Activated naive CD4-positive, alpha-beta T cell treated with anti-CD3 and anti-CD28 coated beads, Interleukin-2, amount 50 U/mL, for 72 hours (primary cell): ENCODE measurements at regions not wholly inside any gene's neighbourhood (a gene's known extent, or its start where the extent isn't known, plus 50 kb on each side); places are given as distances from the start of the nearest gene placed in this dataset.
A peak's percentile ranks its signal among the peaks of the same experiment; 100 is the strongest.

ENCODE experiments used
- ATAC-seq, 2 donors: fragments of 150-1000 bp; cut with Tn5 transposase; 2 replicates each; pipeline ENCODE4 v1.10.0; 2021; ENCODE audit warnings: mild to moderate bottlenecking in 2 of 2, moderate library complexity in 2 of 2
- DNase-seq, 2 donors: peaks; one replicate each; pipeline ENCODE4 v3.0.0; 2021 to 2022; ENCODE audit warnings: low spot score in 2 of 2
- H3K27ac Mint-ChIP-seq, 2 donors: one replicate each; pipeline ENCODE4 v1.8.0; 2022; ENCODE audit warnings: mild to moderate bottlenecking in 2 of 2, mixed read lengths in 2 of 2
- H3K36me3 Mint-ChIP-seq, 2 donors: one replicate each; pipeline ENCODE4 v1.8.0; 2022; ENCODE audit warnings: mixed read lengths in 2 of 2
- H3K9me3 Mint-ChIP-seq, 2 donors: one replicate each; pipeline ENCODE4 v1.8.0; 2022; ENCODE audit warnings: mixed read lengths in 2 of 2

DNA sequence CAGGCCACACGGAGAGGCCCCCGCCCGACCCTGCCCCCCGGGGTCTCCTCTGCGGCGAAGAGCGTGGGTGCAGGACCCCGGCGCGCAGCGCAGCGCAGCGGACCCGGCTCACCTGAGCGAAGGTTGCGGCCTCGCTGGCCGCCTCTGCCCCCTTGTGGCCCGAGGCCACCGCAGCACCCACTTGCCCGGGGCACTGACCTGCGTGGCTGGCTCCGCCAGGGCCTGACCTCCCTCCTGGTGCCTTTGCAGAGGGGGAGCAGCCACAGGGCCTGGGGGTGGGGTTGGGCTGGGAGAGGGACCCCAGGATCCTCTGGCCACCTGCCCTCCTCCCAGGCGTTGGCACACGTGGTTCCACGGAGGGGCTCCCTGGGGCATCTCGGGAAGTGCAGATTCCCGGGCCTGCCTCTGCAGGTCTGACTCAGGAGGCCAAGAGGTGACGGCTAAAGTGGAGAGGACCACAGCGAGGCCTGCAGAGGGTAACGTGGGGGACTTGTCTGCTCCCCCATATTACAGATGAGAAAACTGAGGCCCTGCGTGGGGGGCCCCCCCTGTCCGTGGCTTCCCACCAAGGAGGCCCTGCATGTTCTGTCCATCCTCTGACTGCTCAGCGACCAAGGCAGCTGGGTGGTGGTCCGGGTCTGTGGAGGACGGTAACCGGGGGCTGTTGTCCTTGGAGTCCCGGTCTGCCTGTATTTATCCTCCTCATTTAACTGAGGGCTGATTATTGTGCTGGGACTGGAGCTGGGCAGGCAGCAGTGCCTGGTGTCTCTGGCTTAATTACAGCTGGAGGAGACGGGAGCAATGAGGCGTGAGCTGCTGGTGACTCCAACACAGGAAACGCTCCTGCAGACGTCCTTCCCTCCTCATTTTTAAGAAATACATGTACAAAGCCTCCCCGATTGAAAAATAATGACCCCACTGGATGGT, 67.9 kb upstream of the BEGAIN start:
- Mint-ChIP-seq H3K9me3 (no peaks in the 10 kb centered on the region), H3K36me3 (no peaks in the 10 kb centered on the region), H3K27ac (no peak overlapping the region)
- peak in 1 of 2 donors; percentile 54 for DNase-seq
- peak; percentile 53 to 88 for ATAC-seq

DNA sequence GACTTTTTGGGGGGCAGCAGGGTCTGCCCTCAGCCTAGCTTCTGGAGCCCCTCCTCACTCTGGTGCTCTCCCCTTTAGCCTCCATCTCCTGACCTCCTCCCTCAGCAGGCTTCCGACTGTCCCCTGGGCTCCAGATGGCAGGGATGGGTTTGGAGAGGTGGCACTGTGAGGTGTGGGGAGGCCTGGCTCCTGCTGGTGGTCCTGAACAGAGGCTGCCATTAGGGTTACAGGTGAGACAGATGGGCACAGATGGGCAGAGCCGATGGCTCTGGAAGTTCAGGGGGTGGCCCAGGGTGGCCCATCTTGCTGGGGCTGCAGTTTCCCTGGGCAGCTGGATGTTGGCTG, 68.5 kb upstream of the BEGAIN start:
- no peaks in the 10 kb centered on the region for H3K36me3 Mint-ChIP-seq
- ATAC-seq: no peak
- H3K9me3 Mint-ChIP-seq: no peaks in the 10 kb centered on the region
- H3K27ac Mint-ChIP-seq: no peak overlapping the region
- no peak for DNase-seq

DNA sequence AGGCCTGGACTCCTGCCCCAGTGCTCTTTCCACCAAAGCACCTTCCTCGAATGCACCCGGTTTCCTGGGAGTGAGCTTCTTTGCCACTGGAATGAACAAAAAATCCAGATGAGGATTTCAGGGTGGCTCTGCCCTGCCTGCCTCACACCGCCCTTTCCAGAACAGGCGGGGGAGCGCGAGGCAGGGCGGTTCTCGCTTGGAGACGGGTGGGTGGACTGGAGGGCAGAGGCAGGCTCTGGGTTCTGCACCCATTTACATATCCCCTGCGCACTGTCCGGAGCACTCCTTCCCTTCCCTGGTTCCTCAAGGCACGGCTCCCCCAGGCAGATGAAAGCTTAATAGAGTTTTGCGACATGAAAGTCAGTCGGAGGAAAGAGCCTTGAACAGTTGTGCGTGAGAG, 69.7 kb upstream of the DLK1 start:
- Mint-ChIP-seq H3K36me3 (no peaks in the 10 kb centered on the region), H3K27ac (no peak overlapping the region), H3K9me3 (no peaks in the 10 kb centered on the region)
- no peak for ATAC-seq
- no peak for DNase-seq

DNA sequence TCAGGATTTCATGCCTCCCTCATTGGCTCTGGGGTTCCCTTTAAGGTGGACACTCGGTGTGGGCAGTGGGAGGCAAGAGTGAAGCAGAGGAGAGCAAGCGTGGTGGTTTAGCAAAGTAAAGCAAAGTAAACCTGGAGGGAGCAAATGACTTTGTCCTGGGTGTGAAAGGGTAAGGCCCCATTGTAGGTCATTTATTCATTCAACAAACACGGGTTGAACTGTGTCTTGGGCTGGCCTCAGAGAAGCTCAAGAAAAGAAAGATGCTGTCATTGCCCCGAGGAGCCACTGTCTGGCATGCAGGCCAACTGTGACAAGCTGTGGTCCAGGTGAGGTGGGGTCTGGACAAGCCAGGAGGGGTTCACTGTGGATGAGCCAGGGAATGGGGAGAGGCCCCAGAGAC, 68.9 kb upstream of the DLK1 start:
- DNase-seq: no peak
- no peak for ATAC-seq
- Mint-ChIP-seq H3K36me3 (no peaks in the 10 kb centered on the region), H3K27ac (peak overlapping the region in 1 of 2 donors; percentile 79), H3K9me3 (no peaks in the 10 kb centered on the region)

DNA sequence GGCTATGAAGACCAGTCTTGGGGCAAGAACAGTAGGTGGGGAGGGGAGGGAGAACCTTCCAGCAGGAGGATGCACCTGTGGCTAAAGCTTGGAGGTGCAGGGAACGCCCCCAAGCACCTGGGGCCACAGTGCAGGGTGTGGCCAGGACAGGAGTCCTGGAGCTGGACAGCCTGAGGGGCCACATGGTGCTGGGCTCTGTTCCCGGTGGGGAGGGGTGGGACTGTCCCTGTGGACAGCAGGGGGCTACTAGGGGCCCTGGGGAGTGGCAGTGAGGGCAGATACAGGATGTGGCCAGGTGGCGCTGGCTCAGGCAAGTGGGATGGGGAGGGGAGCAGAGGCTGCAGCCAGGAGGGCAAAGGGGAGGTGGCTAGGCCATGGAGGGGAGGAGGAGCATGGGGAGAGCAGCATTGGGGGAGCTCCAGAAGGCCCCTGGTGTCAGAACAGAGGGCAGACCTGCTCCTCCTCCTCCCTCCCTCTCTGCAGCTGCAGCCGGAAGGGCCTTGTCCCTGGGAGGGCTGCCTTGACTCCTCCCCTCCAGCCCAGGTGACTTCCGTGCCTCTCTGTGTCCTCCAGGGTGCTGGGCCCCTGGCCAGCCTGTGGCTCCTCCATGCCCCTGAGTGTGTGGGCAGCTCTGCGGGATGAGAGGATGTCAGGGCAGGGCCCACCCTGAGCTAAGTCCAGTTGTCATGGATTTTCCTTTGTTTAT, 68.4 kb upstream of the DLK1 start:
- no peaks in the 10 kb centered on the region for H3K36me3 Mint-ChIP-seq
- H3K27ac Mint-ChIP-seq: no peak overlapping the region
- no peaks in the 10 kb centered on the region for H3K9me3 Mint-ChIP-seq
- DNase-seq (no peak), ATAC-seq (no peak)

DNA sequence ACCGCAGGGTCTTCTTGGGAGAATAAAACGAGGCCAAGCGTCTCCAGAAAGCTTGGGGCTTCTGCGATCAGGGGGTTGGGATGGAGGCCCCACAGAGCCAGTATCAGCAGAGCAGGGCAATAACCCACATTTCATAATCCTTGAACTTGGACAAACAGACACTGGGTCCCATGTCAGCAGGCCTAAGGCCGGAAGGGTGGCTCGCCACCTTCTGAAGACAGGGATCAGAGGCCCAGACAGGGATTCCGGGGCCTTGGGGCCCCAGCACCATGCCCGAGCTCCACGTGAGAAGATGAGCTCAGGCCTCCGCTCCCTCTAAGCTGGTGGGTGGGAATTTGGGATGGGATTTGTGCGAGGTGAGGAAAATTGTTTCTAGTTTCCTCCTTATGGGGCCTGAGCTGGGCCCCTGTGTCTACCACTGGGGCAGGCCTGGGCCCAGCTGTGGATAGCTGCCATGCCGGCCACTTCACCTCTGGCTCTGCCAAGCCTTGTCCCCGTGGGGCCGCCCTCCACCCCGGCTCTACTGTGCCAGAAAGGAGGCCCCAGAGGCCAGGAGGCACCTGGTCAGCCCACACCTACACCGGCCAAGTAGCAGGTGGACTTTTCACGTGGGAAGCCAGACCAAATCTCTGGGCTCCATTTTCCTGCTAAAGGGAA, 67.2 kb upstream of the DLK1 start:
- DNase-seq: no peak
- no peak overlapping the region for H3K27ac Mint-ChIP-seq
- H3K36me3 Mint-ChIP-seq: no peaks in the 10 kb centered on the region
- no peaks in the 10 kb centered on the region for H3K9me3 Mint-ChIP-seq
- no peak for ATAC-seq

DNA sequence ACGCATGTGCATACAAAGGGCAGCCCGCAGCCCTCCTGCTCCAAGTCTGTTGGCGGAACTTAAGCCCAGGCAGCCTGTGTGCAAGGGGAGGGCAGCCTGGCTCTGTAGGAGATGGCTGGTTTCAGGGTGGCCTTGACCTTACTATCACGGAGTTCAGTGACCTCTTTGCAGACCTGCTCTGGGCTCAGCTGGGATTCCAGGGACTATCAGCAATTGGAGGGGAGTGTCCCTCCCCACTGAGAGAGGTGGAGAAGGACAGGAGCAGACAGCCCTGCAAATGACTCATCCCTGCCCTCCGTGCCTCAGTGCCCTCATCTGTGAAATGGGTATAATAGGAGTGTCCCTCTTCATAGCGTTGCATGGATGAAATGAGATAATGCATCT, 66.2 kb upstream of the DLK1 start:
- Mint-ChIP-seq H3K27ac (no peak overlapping the region), H3K9me3 (no peaks in the 10 kb centered on the region), H3K36me3 (no peaks in the 10 kb centered on the region)
- no peak for ATAC-seq
- DNase-seq: no peak

DNA sequence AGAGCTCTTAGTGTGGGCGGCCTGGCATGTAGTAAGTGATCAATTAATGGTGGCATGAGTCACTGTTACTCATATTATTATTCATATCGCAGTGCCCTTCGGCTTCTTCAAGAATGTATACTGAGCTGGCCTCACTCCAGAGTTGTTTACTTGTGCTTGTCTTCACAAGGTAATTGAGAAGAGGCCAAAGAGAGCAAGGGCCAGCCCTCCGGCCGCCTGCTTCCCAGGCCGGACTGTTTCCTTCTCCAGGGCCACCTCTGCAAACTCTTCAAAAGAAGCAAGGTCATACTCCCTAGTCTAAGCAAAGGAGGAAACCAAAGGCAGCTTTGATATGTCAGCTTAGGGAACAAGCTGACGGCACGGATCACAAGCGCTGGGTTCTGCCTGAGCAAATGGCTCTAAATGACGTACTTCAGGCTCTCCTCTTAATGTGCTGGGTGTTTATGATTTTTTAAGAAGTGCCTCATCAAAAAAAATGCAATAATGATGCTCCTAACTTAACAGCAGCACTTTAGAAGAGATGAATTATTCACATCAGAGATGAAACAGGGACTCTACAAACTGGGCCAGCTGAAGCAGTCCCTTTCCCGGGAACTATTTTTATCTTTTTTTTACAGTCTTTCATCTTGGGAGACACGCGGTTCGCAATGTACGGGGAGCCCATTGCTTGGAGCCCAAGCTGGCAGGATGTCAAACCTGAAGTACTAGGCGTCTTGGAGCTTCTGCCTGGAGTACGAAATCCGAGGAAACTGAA, 65.6 kb upstream of the DLK1 start:
- DNase-seq: no peak
- no peak for ATAC-seq
- no peak overlapping the region for H3K27ac Mint-ChIP-seq
- no peaks in the 10 kb centered on the region for H3K36me3 Mint-ChIP-seq
- H3K9me3 Mint-ChIP-seq: no peaks in the 10 kb centered on the region

DNA sequence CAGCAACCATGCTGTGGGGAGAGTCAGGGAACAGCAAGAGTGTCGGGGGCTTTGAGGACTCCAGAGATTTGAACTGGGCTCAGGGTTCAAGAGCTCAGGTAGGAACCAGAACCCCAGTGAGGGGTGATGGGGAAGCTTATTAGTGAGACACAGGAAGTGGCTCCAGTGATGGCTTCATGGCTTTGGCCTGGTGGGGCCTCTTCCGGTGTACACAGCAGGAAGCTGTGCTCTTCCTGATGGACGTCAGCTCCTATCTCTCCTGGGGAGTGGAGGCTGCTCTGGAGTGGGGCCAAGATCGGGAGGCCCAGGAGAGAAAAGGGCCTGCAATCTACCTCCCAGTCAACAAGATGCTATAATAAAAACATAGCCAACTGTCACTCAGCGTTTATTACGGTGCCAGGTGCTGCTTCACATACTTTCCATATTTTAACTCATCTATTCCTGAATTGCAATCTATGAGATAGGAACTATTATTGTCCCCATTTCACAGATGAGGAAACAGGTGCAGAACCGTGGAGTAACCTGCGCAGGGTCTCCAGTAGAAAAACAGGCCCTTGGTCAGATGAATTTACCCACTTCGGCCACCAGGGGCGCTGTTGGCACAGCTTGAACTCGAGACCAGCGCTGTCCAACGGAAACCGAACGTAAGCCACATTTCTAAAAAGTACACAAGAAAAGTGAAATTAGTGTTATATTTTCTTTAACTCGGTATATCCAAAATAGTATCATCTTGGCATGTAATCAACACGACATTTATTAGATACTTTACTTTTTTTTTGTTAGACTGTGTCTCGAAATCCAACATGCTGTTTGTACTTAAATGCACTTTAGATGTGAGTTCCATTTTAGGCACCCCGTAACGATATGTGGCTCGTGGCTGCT, 63.6 kb upstream of the DLK1 start:
- no peaks in the 10 kb centered on the region for H3K9me3 Mint-ChIP-seq
- ATAC-seq: peak; percentile 52 to 63
- no peak overlapping the region for H3K27ac Mint-ChIP-seq
- DNase-seq: peak in 1 of 2 donors; percentile 74
- no peaks in the 10 kb centered on the region for H3K36me3 Mint-ChIP-seq

DNA sequence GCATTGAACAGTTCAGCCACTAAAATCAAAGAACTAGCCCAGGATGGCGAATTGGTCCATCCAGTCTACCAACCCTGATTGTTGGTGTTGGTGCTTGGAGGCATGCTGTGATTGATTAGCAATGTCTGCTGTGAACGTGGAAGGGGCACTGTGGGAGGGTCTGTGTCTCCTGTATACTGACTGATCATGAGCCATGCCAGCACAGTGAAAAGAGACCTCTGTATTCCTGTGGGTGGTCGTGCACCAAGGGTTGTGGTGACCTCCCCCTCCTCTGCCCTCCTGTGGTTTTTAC, 63.0 kb upstream of the DLK1 start:
- ATAC-seq: no peak
- H3K27ac Mint-ChIP-seq: no peak overlapping the region
- H3K36me3 Mint-ChIP-seq: no peaks in the 10 kb centered on the region

DNA sequence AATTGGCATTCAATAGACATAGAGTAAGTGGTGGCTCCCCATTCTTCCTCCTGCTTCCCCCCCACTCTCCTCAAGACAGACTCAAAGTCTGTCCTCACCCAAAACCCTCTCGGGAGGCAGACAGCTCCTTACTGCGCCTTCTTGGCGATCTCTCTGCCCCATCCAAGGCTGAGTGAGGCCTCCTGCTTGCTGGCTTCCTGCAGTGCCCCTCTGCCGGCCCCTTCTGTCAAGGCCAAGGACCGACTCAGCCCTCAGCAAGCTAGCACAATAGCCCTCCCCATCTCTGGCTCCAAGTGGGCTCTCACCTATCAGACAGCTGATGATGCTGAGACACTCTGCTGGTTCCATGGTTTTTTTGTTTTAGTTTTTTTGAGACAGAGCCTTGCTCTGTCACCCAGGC, 62.5 kb upstream of the DLK1 start:
- Mint-ChIP-seq H3K36me3 (no peaks in the 10 kb centered on the region), H3K9me3 (no peaks in the 10 kb centered on the region), H3K27ac (no peak overlapping the region)
- no peak for ATAC-seq
- DNase-seq: no peak

More for the DNA sequence above, 63.0 kb upstream of the DLK1 start:
- no peak for DNase-seq
- no peaks in the 10 kb centered on the region for H3K9me3 Mint-ChIP-seq

DNA sequence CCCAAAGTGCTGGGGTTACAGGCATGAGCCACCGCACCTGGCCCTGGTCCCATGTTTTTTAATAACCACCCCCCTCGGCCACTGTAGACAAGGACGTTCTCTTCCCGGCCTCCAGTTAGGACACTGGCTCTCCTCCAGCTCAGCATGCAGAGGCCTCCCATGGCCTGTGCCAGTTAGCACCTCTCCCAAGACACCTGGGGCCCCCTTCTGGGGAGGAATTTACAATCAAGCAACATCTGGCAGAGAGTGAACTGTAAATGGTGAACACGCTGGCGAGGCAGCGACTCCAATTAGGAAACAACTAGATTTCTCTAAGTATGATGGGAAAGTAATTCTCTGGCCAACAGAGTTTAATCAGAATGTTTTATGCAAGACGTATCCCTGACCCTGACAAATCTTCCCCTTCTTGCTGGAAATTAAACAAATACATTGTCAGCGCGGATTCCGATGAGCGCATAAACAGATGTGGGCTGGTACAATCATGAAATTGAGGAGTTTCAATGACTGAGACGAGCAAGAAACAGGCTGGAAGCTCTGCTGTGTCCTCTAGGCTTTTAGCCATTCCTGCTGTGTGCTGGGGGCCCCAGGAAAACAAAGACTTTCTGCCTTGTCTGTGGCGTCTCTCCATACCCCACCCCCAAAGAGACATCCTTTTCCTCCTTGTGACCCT, 61.7 kb upstream of the DLK1 start:
- DNase-seq (no peak), ATAC-seq (no peak)
- Mint-ChIP-seq H3K36me3 (no peaks in the 10 kb centered on the region), H3K9me3 (no peaks in the 10 kb centered on the region), H3K27ac (no peak overlapping the region)

DNA sequence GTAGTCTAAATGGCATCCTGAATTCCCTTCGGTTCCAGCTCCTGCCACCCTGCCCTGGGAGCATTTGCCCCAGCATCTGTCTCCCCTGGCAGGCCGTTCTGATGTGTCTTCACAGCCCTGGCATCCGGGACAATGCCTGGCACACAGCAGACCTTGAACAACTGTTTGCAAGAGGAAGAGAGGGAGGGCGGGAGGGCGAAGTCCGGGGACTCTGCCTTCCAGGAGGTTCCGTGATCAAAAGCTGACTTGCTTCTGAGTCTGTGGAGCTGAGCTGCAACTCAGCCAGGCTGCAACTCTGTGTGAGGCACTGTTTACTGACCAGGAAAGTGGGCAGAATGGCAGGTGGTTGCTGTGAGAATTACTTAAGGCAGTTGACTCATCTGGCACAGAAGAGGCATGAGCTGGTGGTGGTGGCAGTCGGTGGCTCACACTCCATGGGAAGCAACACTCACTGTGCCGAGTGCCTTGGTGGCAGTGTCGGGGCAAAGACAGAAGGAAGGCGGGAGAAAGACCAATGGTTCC, 61.1 kb upstream of the DLK1 start:
- Mint-ChIP-seq H3K9me3 (no peaks in the 10 kb centered on the region), H3K27ac (no peak overlapping the region), H3K36me3 (no peaks in the 10 kb centered on the region)
- ATAC-seq (no peak), DNase-seq (no peak)

DNA sequence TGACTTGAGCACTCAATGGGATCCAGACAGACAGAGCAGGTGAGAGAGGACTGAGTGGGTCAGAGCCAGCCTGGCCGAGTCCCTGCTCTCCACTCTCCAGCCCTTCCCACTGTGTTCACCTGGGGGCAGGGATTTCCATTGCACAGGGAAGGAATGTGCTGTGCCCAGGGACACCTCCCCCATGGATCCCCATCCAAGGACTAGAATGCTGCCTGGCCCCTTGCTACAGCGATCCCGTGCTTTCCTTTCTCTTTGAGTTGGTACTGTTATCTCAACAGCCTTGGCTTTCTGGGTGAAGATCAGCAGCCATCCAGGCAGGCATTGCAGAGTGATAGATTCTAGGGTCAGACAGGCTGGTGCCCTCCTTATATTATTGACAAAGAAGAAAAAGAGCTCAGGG, 60.3 kb upstream of the DLK1 start:
- DNase-seq (no peak), ATAC-seq (no peak)
- H3K36me3 Mint-ChIP-seq: no peaks in the 10 kb centered on the region
- no peak overlapping the region for H3K27ac Mint-ChIP-seq
- H3K9me3 Mint-ChIP-seq: no peaks in the 10 kb centered on the region

DNA sequence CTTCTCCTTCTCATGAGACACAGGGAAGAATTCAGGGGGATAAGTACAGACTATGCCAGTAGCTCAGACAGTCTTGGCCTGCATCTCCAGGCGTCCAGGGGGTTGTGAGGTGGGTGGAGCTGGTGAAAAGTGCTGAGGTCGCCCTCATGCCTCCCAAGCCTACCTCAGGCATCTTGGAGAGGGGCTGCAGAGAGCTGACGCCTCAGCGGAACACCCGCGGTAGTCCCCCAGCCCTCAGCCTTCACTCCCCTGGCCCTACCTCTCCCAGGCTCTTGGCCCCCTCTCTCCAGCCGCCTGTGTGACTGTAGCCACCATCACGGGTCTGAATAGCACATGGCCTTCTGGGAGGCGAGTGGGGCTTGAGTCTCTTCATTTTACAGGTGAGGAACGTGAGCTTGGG, 59.8 kb upstream of the DLK1 start:
- no peak for ATAC-seq
- Mint-ChIP-seq H3K36me3 (no peaks in the 10 kb centered on the region), H3K27ac (no peak overlapping the region), H3K9me3 (no peaks in the 10 kb centered on the region)
- DNase-seq: no peak

DNA sequence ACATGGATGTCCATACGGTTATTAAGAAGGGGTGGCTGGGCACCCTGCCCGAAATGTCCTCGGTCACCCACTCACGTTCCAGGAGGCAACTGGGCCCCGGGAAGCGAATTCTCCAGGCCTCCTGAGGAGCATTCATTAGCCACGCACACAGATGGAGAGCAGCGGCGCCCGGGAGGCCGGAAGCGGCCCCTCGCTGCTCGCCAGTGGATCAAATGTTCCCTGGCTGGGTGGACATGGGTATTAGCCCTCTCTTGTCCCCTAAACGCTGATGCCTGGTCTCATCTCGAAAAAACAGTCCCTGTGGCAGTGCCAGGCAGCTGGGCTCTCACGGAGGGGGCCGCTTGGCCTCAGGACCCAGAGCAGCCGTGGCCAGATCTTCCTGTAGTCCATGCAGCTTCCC, 59.0 kb upstream of the DLK1 start:
- DNase-seq (no peak), ATAC-seq (no peak)
- Mint-ChIP-seq H3K27ac (no peak overlapping the region), H3K36me3 (no peaks in the 10 kb centered on the region), H3K9me3 (no peaks in the 10 kb centered on the region)
